Endothelial cell of umbilical vein (primary cell): ENCODE measurements at regions not wholly inside any gene's neighbourhood (a gene's known extent, or its start where the extent isn't known, plus 50 kb on each side); places are given as distances from the start of the nearest gene placed in this dataset.

ENCODE experiments used
- BruUV-seq: library from RNA; stranded (reverse); fragments of 400-500 nt; replicated peaks from 2 replicates; lab custom pipeline; 2021; lab: Mats Ljungman, UMichigan
- CTCF ChIA-PET: fragments of 300-600, 350-600 bp; sonication (Branson Sonifier 250); formaldehyde crosslinking; loops from one replicate; lab custom pipeline; 2021; ENCODE audit warnings: antibody characterized with exemption, inconsistent platforms; lab: Charles Lee
- POLR2A ChIA-PET: fragments of 300-600, 350-600 bp; sonication (Branson Sonifier 250); formaldehyde crosslinking; loops from one replicate; lab custom pipeline; 2021; ENCODE audit warnings: antibody characterized with exemption, inconsistent platforms; lab: Charles Lee
- DNase-seq: peaks from one replicate; pipeline ENCODE4 v3.0.0-alpha.2; 2011; ENCODE audit warnings: low read depth, low spot score
- FAIRE-seq: peaks from 2 replicates; lab custom pipeline; 2011; peaks lifted over from hg19 to GRCh38; lab: Jason Lieb, UNC
- H2AFZ ChIP-seq: 2 replicates; pipeline ENCODE4 v1.6.0; 2012; ENCODE audit warnings: low read depth, low read length, control low read depth, inconsistent platforms
- H3K27ac ChIP-seq: 2 replicates; pipeline ENCODE4 v1.5.1; 2011; ENCODE audit warnings: low read depth, mild to moderate bottlenecking, control low read depth, low read length, moderate library complexity; ENCODE audit not compliant: insufficient read depth
- H3K27me3 ChIP-seq, 2 experiments: 2 replicates each; pipeline versions ENCODE4 v1.6.0 to v1.6.1; 2011; ENCODE audit warnings: low read length in 2 of 2, mixed read lengths in 1 of 2; ENCODE audit not compliant: control insufficient read depth in 2 of 2, insufficient read depth in 2 of 2
- H3K36me3 ChIP-seq, 2 experiments: 2 replicates in 1 of 2; 3 replicates in 1 of 2; pipeline ENCODE4 v1.5.1; 2011; ENCODE audit warnings: low read length in 2 of 2, mild to moderate bottlenecking in 1 of 2, moderate library complexity in 1 of 2; ENCODE audit not compliant: control insufficient read depth in 2 of 2, insufficient read depth in 2 of 2; ENCODE audit errors: extremely low read depth in 1 of 2
- H3K4me1 ChIP-seq: 3 replicates; pipeline ENCODE4 v1.5.1; 2011; ENCODE audit warnings: mild to moderate bottlenecking, low read length; ENCODE audit not compliant: control insufficient read depth, insufficient read depth; ENCODE audit errors: extremely low read depth
- H3K4me2 ChIP-seq: 2 replicates; pipeline ENCODE4 v1.6.1; 2011; ENCODE audit warnings: low read length, control low read depth, mixed read lengths; ENCODE audit not compliant: insufficient read depth
- H3K4me3 ChIP-seq, 3 experiments: fragments of 200-600 bp in 1 of 3; sonication (generic), shearing (Covaris generic) in 1 of 3; replicated peaks in 1 of 3; 2 replicates each; pipeline ENCODE4 v1.5.1; 2011 to 2016; ENCODE audit warnings: control low read depth in 3 of 3, low read length in 3 of 3, mild to moderate bottlenecking in 2 of 3, inconsistent platforms in 1 of 3, low read depth in 1 of 3, moderate library complexity in 1 of 3; ENCODE audit not compliant: insufficient read depth in 1 of 3
- H3K79me2 ChIP-seq: 2 replicates; pipeline ENCODE4 v1.6.0; 2012; ENCODE audit warnings: low read length, inconsistent platforms; ENCODE audit not compliant: control insufficient read depth, insufficient read depth
- H3K9ac ChIP-seq: replicated peaks from 2 replicates; pipeline ENCODE3; 2011; ENCODE audit warnings: low read length, control low read depth; ENCODE audit not compliant: insufficient read depth; ENCODE audit errors: extremely low read depth
- H3K9me1 ChIP-seq: replicated peaks from 3 replicates; pipeline ENCODE4 v1.6.0; 2011; ENCODE audit warnings: mild to moderate bottlenecking, low read length; ENCODE audit not compliant: control insufficient read depth, insufficient read depth; ENCODE audit errors: extremely low read depth
- H3K9me3 ChIP-seq: replicated peaks from 2 replicates; pipeline ENCODE4 v1.5.1; 2012; ENCODE audit warnings: low read length, inconsistent platforms; ENCODE audit not compliant: control insufficient read depth, insufficient read depth
- H4K20me1 ChIP-seq: replicated peaks from 2 replicates; pipeline ENCODE3; 2011; ENCODE audit warnings: mild to moderate bottlenecking, low read length; ENCODE audit not compliant: control insufficient read depth, insufficient read depth; ENCODE audit errors: extremely low read depth
- FOS ChIP-seq: IDR thresholded peaks from 2 replicates; pipeline ENCODE4 v1.6.1; 2011; ENCODE audit warnings: mild to moderate bottlenecking, low read length, moderate library complexity, borderline replicate concordance; ENCODE audit not compliant: insufficient read depth
- JUN ChIP-seq: IDR thresholded peaks from 2 replicates; pipeline ENCODE4 v1.6.1; 2011; ENCODE audit warnings: borderline replicate concordance, low read depth; ENCODE audit not compliant: insufficient read length, insufficient read depth
- dilution Hi-C: fragments of 300-500 bp; cut with MboI; formaldehyde crosslinking; loops from one replicate; pipeline ENCODE4 v1.15.0; 2019; ENCODE audit warnings: low sequenced_read_pairs; ENCODE audit not compliant: extremely low pct_ligation_motif_present
- intact Hi-C: fragments of 100-400 bp; cut with micrococcal nuclease; formaldehyde crosslinking; loops from one replicate; pipeline ENCODE4 v1.10.0; 2022

DNA sequence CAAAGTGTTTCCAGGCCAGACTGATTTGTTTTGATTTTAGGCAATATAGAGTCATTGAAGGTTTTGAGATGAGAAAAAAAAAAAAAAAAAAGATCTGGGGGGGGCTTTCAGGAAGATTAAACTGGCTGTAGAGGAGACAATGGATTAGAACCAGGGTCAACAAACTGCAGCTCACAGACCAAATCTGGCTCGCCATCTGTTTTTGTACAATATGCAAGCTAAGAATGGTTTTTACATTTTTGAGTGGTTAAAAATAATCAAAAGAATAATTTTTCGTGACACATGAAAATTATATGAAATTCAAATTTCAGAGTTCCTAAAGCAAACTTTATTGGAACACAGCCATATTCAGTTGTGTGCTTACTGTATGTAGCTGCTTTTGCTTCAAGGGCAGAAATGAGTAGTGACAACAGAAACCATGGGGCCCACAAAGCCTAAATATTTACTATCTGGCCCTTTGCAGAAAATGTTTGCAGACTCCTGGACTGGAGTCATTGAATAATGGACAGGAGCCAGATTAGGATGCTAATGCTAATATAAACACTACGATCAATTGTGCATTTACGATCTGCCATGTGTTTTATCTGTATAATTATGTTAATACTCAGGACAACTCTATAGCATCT lies 375.7 kb upstream of the DAB1 start:
- CTCF ChIA-PET, result no interaction called here
- TF ChIP-seq JUN (no peak), FOS (no peak)
- no peaks in the 10 kb centered on the region for H3K27me3 ChIP-seq

DNA sequence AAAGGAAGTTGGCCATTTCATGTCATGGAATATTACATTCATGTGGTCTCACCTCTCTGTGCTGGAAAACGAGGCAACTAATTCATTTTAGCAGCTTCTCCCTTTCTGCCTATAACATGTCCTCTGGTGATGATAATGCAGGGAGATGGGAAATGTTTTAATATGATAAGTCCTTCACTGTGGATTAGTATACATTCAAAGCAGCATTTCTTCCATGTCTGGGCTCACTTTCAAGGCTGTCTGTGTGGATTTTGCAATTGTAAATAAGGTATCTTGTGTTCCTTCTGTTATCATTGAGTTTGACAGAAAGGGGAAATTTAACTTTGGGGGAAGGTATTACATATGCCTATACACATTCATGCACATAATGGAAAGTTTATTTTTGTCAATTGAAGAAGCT lies 374.7 kb upstream of the DAB1 start:
- Histone ChIP-seq H3K4me2 (no peak overlapping the region), H2AFZ (no peak overlapping the region), H3K4me3 (no peak overlapping the region), H3K36me3 (no peaks in the 10 kb centered on the region), H3K79me2 (no peaks in the 10 kb centered on the region), H3K9ac (no peak overlapping the region), H3K9me1 (no peaks in the 10 kb centered on the region), H3K27me3 (no peaks in the 10 kb centered on the region), H3K9me3 (peaks cover 3% of the 10 kb centered on the region), H4K20me1 (no peaks in the 10 kb centered on the region), H3K27ac (no peak overlapping the region), H3K4me1 (no peaks in the 10 kb centered on the region)
- dilution Hi-C loops, result no loop called here
- DNase-seq, result no peak
- intact Hi-C loops, result no loop called here
- no TSS peak for BruUV-seq
- no peak for FAIRE-seq
- ChIA-PET CTCF (no interaction called here), POLR2A (no interaction called here)
- no peak for TF ChIP-seq JUN

More for the DNA sequence above, 375.7 kb upstream of the DAB1 start:
- Histone ChIP-seq H4K20me1 (no peaks in the 10 kb centered on the region), H3K9ac (no peak overlapping the region), H3K27ac (no peak overlapping the region), H3K36me3 (no peaks in the 10 kb centered on the region), H3K4me3 (no peak overlapping the region), H3K4me1 (no peaks in the 10 kb centered on the region), H2AFZ (no peak overlapping the region), H3K9me1 (no peaks in the 10 kb centered on the region), H3K79me2 (no peaks in the 10 kb centered on the region), H3K9me3 (peaks cover 5% of the 10 kb centered on the region), H3K4me2 (no peak overlapping the region)
- BruUV-seq, result no TSS peak
- FAIRE-seq, result no peak
- intact Hi-C loops, result no loop called here
- DNase-seq, result no peak
- dilution Hi-C loops, result no loop called here
- POLR2A ChIA-PET, result no interaction called here
